ENCODE measurements at regions not wholly inside any gene's neighbourhood (a gene's known extent, or its start where the extent isn't known, plus 50 kb on each side); places are given as distances from the start of the nearest gene placed in this dataset.

DNA sequence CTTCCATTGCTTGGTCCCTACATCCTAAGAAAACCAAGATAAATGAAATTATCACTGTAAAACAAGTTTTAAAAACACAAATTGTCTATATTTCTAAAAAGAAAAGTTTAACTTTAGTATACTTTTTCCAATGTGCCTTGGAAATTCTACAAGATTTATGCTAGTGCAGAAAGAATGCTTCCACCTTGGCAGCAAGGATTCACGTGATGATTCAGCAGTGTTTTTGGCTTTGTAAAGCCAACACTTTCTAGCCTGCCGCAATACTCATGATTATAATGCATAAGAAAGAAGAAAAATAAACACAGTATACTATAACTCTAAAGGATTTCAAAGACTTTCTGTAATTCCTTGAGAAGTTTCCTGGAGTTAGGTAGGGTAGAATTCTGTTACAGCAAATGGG is 442.7 kb downstream of the TENT5A start:
- Histone ChIP-seq H3K4me3 (replicated peaks in 1 of 2; ENCODE audit: low read depth in 1 of 2, low read length in 2 of 2) (no peak overlapping the region), H3K9ac (ENCODE audit: low read length) (no peak overlapping the region), H3K9me3 (ENCODE audit: control insufficient read depth in 1 of 2, insufficient read depth in 1 of 2, low read depth in 1 of 2, low read length in 2 of 2) (peaks cover 0 to 4% of the 10 kb centered on the region in 2 experiments; a peak in 1 of 4 replicates), H3K27ac (ENCODE audit: low read depth, low read length) (no peak overlapping the region), H2AFZ (ENCODE audit: low read depth, low read length, poor library complexity, severe bottlenecking) (no peak overlapping the region), H3K4me1 (ENCODE audit: control insufficient read depth in 1 of 2, insufficient read depth in 2 of 2, low read length in 2 of 2) (no peaks in the 10 kb centered on the region), H3K27me3 (ENCODE audit: insufficient read depth, low read length) (no peaks in the 10 kb centered on the region), H3K4me2 (ENCODE audit: low read length) (no peak overlapping the region), H3K9me2 (ENCODE audit: insufficient read depth) (no peaks in the 10 kb centered on the region), H3K79me2 (ENCODE audit: insufficient read depth, low read length) (no peaks in the 10 kb centered on the region), H3K36me3 (ENCODE audit: control insufficient read depth in 1 of 2, insufficient read depth in 2 of 2, low read length in 2 of 2) (no peaks in the 10 kb centered on the region), H4K20me1 (ENCODE audit: insufficient read depth) (no peaks in the 10 kb centered on the region)
- ATAC-seq (no peak), DNase-seq (ENCODE audit: low read depth, low spot score) (no peak)
- intact Hi-C loops (cut with micrococcal nuclease): no loop called here
- POLR2A ChIA-PET: no interaction called here
- CTCF ChIA-PET: no interaction called here
- BruUV-seq (replicated peaks): no TSS peak
- TF ChIP-seq, protein P1, sequence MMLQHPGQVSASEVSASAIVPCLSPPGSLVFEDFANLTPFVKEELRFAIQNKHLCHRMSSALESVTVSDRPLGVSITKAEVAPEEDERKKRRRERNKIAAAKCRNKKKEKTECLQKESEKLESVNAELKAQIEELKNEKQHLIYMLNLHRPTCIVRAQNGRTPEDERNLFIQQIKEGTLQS (IDR thresholded peaks at IDR 0.05): no peak
- TF ChIP-seq ZFX (IDR thresholded peaks at IDR 0.05) (no peak), POLR2AphosphoS5 (IDR thresholded peaks at IDR 0.05; ENCODE audit: low read depth, low read length) (no peak), EZH2 (IDR thresholded peaks at IDR 0.05) (no peak), ELF1 (IDR thresholded peaks at IDR 0.05; ENCODE audit: borderline replicate concordance, low read depth) (no peak), CEBPB (IDR thresholded peaks at IDR 0.05; ENCODE audit: low read depth) (no peak), TCF7L2 (IDR thresholded peaks at IDR 0.05; ENCODE audit: borderline replicate concordance, extremely low read depth, insufficient read depth, insufficient read length) (no peak)
- TF ChIP-seq, protein P2, sequence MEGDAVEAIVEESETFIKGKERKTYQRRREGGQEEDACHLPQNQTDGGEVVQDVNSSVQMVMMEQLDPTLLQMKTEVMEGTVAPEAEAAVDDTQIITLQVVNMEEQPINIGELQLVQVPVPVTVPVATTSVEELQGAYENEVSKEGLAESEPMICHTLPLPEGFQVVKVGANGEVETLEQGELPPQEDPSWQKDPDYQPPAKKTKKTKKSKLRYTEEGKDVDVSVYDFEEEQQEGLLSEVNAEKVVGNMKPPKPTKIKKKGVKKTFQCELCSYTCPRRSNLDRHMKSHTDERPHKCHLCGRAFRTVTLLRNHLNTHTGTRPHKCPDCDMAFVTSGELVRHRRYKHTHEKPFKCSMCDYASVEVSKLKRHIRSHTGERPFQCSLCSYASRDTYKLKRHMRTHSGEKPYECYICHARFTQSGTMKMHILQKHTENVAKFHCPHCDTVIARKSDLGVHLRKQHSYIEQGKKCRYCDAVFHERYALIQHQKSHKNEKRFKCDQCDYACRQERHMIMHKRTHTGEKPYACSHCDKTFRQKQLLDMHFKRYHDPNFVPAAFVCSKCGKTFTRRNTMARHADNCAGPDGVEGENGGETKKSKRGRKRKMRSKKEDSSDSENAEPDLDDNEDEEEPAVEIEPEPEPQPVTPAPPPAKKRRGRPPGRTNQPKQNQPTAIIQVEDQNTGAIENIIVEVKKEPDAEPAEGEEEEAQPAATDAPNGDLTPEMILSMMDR (IDR thresholded peaks at IDR 0.05 in 2 of 3, conservative IDR thresholded peaks at IDR 0.05 in 1 of 3; ENCODE audit: borderline replicate concordance in 1 of 3, insufficient read depth in 1 of 3, low read depth in 2 of 3, low read length in 2 of 3): no peak
- RAD21 ChIA-PET (ENCODE audit: low non-redundant PET in 1 of 2, low total read pairs in 2 of 2, uncharacterized antibody in 2 of 2, unreplicated experiment in 2 of 2): no interaction called here
